ENCODE measurements at regions not wholly inside any gene's neighbourhood (a gene's known extent, or its start where the extent isn't known, plus 50 kb on each side); places are given as distances from the start of the nearest gene placed in this dataset.

DNA sequence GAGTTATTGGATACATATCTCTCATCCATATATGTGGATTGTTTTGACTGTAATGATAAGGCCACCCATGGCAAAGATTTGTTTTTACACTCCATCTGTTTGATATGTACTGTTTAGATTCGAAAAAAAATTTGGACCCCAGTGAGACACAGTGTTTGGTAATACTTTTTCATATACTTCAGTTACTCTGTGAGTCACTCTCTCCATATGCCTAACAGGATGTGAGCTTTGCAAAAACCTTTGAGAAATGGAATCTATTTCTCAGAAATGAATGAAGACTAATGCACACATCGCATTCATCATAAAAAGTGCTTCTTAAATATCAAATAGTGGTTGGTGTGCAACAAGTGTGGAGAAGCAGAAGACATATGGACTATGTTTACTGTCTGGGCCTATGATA is 781.5 kb downstream of the SLC6A15 start:
- TF ChIP-seq CTCF (IDR thresholded peaks at IDR 0.05) (no peak), CHD4 (IDR thresholded peaks at IDR 0.05; ENCODE audit: borderline replicate concordance) (no peak), RFX5 (IDR thresholded peaks at IDR 0.05) (no peak), EP300 (IDR thresholded peaks at IDR 0.05) (no peak), CEBPB (IDR thresholded peaks at IDR 0.05) (no peak), KDM1A (IDR thresholded peaks at IDR 0.05; ENCODE audit: low read depth) (no peak), NR3C1 (IDR thresholded peaks at IDR 0.05) (no peak), RAD21 (conservative IDR thresholded peaks at IDR 0.05 in 1 of 2, IDR thresholded peaks at IDR 0.05 in 1 of 2) (no peak), USF2 (IDR thresholded peaks at IDR 0.05) (no peak), BHLHE40 (IDR thresholded peaks at IDR 0.05; ENCODE audit: low read depth, low read length) (no peak), POLR2A (IDR thresholded peaks at IDR 0.05; ENCODE audit: low read length) (no peak), RCOR1 (IDR thresholded peaks at IDR 0.05; ENCODE audit: low read depth, low read length) (no peak), PHF8 (IDR thresholded peaks at IDR 0.05; ENCODE audit: borderline replicate concordance, low read depth) (no peak)

Data from A549 (cell line).